Midbrain (tissue), 1 donor: ENCODE measurements at regions not wholly inside any gene's neighbourhood (a gene's known extent, or its start where the extent isn't known, plus 50 kb on each side); places are given as distances from the start of the nearest gene placed in this dataset.

ENCODE experiments used
- DNase-seq: peaks from one replicate; lab custom pipeline; 2025; lab: John Stamatoyannopoulos, UW

DNA sequence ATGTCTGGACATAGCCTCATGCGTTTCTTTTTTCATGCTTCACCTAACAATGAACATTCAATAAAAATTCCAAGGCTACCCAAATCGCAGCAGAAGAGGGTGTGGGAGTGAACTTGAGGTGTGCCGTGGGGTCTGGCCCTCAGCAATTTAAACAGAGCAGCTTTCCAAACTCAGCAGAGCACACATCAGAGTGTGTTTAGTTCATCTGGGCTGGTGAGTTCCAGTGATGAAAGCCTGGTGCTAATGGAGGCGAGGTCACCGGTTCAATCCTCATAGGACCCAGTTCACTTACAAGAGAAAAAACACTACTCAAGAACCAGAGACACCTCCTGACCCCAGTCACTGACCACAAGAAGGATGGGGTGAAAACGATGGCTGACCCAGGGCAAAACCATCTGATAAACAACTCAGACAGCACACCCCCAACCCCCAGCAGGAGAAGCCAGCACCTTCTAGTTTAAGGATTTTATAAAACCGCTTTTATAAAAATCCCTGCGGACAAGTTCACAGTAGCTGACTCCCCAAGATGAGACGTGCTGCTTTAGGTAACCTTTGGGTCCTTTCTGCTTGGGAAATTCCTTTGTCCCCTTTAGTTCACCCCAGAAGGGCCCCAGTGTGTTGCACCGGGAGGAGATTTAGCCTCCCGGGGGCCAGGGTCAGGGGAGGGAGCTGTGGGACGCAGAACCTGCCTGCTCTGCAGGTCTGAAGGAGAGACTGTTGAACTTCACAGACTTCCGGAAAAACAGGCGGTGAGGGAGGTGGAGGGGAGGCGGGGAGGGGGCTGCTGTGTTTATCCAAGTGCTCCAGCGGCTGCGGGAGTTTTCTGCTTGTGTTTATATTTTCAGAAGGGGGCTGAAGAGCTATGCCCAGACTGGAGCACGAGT, 152.7 kb upstream of the SOX11 start:
- no peak for DNase-seq

DNA sequence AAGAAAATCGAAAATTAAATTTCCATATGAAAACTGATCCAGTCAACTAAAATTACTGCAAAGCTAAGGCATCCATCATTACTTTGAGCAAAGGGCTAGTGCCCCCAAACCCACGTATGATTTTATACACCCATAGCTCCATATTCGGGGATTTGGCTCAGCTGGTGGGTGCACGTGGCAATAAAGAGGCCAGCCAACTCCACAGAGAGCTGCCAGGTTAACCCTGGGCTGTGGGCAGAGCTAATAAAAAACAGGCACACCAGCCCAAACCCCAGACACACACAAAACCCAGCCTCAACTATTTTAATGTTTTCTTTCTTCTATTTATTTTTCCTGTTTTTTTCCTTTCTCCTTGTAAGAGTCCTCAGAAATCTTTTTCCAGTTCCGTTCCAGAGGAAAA, 151.3 kb upstream of the SOX11 start:
- no peak for DNase-seq

GRCh38 chr2:5544205-5544786, 147.9 kb upstream of the SOX11 start:
- no peak for DNase-seq

GRCh38 chr2:5546181-5546580, 146.0 kb upstream of the SOX11 start:
- no peak for DNase-seq

DNA sequence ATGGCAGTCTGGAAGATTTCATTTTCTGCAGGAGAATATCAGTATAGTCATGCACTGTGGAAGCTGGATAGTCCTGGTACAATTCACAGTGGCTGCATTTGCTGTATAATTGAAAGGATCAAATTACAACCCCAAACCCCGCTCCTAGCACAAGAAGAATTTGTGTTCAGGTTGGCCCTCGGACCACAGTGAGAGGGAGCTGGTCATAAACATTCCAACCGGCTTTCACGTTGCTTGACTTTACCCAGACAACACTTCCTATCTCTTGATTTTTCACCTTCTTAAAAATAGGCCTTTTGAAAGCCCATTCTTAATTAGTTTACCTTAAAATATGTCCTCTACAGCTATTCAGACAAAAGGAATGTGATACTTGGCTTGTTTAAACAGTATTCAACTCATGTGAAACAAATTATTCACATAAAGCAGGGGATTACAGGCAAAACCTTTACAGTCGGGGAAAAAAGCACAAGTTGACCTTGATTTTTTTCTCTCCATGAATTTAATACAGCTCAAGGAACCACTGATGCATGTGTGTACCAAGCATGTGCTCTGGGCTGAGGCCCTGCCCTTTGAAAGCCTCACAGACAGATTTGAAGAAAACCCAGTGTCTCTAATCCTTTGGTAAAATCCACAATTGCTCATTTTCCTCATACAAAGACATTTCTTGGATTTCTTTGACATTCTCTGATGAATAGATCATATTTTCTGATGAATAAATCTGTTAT, 143.0 kb upstream of the SOX11 start:
- no peak for DNase-seq

DNA sequence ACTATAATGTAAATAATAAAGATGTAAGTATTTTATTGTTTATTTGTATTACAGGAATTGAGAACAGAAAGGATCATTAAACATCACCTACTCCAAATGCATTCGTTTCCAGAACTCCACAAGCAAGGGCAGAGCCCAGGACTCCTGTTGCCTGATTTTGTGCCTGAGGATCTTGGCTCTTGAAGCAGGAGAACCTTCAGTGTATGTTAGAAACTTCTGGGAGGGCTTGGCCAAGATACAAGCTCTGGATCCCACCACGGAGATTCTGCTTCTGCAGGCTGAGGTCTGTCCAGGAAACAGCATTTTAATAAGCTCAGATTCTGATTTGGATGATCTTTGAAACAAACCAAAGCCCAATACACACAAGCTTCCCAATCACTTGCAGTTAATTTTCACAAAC, 142.4 kb upstream of the SOX11 start:
- no peak for DNase-seq

DNA sequence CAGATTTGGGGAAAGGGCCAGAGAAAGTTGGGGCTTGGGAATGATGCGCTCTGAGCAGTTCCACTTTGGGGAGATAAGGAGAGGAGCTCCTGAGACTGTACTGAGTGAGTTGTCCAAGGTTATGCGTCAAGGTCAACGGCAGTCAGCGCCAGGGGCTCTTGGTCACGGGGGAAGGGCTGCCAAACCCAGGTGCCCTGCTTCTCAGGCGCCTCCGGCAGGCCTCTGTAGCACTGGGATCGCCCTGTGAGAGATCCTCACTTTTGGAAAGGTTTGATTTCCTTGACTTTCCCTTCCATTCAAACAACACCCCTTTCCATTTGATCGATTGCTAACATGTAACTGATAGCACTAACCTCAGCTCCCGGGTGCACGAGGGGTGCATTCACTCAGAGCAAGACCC, 136.5 kb upstream of the SOX11 start:
- DNase-seq = no peak

GRCh38 chr2:5561006-5561405, 131.2 kb upstream of the SOX11 start:
- DNase-seq = no peak

DNA sequence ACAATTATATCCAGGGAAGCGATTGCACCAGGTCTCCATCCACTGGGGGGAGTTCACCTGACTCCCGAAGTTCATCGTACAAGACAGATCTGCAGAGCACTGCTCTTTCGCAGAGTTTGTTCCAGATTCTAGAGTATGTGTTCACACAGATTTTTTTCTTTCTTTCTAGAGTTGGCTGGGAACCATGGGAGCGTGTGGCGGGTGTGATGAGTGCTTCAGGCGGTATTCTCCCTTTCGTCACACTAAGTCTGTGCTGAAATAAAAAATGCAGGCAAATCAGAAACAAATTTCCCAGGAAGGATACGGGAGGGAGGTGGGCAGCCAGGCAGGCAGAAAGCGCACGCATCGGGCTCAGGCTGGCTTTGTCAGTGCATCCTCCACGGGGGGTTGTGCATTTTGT, 129.8 kb upstream of the SOX11 start:
- DNase-seq = no peak

- DNase-seq = no peak
These were observed 129.3 kb upstream of the SOX11 start for GRCh38 chr2:5562865-5563264.

DNA sequence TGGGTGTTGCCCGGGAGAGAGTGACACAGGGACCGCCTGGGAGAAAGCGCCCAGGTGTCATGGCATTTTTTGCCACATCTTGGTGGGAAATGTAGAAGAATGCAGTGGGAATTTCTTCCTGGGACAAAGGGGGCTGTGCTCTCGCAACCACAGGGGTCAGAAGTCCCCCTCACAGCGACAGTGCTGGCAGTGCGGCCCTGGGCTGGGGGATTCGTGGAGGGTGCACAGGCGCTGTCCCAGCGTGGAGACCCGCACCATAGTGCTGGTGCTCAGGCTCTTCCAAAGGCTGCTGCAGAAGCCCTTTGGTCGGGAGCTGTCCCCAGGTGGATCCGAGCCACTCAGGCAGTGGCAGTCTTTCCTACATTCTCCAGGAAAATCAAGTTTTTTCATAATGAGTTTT, 128.8 kb upstream of the SOX11 start:
- no peak for DNase-seq

DNA sequence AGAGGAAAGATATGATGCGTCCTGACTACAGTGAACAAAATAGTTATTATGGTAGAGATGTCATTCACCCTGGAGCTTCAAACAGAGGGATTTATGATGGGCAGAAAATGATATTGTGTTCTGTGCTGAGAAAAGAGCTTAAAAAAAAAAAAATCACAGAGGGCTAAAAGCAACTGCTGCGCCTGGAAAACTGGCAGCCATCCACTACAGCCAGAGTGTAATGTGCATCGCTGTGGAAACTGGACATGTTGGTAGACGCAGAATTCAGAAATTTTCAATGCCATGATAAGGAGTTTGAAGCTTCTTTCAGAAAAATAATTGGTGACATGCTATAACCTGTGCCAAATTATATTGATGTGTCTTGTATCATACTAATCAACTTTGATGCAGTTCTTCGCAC, 122.9 kb upstream of the SOX11 start:
- DNase-seq = no peak

GRCh38 chr2:5576015-5576414, 116.2 kb upstream of the SOX11 start:
- no peak for DNase-seq

GRCh38 chr2:5587766-5588165, 104.4 kb upstream of the SOX11 start:
- DNase-seq = no peak

DNA sequence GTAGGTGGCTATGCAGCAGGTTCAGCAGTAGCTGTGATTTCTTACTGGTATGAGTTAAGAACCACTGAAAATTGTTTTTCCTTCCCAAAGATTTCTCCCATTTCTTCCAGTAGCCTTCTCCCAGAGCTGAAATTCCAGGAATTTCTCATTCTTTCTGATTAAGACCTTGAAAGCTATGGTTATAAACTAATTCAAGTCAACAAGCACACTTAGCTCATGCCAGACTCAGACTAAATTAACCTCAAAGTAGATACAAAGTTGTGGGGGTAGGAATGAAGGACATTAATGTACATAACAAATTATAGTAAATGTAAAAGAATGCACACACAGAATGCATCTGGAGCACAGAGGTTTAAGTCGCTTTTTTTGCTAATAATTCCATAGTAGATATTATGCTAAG, 103.6 kb upstream of the SOX11 start:
- DNase-seq = no peak

GRCh38 chr2:5589183-5589582, 103.0 kb upstream of the SOX11 start:
- DNase-seq = no peak

DNA sequence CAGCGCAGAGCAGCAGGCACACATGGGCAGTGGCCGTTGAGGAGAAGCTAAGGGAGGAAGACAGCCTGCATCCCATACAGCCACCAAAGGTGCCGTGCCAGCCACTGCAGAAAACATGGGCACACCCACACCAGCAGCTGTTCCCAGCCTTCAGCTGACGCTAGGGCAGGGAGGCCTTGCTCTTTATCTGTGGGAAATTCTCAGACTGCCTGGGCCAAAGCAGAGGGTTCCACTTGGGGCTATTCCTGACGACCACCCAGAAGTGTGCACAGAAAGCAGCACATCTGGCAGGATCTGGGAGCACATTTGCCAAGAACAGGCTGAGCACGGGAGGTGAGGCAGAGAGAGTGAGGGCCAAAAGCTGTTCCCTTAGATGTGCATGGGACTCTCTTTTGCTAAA, 101.3 kb upstream of the SOX11 start:
- no peak for DNase-seq

GRCh38 chr2:5592916-5593315, 99.3 kb upstream of the SOX11 start:
- DNase-seq = no peak

GRCh38 chr2:5594249-5594695, 97.9 kb upstream of the SOX11 start:
- DNase-seq = no peak

DNA sequence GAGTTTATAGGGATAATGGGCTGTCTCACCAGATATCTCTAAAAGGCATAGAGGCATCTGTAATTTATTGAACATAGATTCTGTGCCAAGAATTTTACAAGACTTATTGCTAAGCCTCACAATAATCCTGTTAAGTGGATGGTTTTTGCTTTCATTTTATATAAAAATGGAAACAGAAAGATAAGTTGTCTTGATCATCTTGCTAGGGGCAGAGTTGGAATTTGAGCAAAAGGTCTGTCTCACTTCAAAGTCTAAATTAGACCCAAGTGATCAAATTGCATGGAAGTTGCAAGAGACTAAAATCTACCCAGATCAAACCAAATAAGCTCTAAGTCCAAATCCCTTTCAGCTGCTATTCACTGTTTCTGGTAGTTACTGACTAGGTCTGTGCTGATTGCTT, 95.3 kb upstream of the SOX11 start:
- DNase-seq = no peak

- no peak for DNase-seq
These were observed 94.0 kb upstream of the SOX11 start for GRCh38 chr2:5598156-5598555.

DNA sequence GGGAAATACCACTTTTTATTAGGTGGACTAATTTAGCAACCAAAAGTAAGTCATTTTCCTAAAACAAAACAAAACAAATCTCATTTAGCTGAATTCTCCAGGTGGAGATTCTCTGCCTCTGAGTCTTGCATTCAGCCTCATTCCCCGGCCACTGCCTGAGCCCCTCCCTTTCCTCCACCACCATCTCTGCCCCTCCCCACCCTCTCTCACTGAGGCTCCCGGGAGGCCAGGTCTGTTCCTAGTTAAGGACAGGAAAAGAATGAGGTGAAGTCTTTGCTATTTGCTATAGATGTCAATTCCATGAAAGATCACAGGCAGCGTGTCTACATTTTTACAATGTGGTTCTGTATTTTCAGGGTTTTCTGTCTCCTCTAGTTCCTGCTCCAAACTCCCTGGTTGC, 83.0 kb upstream of the SOX11 start:
- no peak for DNase-seq

DNA sequence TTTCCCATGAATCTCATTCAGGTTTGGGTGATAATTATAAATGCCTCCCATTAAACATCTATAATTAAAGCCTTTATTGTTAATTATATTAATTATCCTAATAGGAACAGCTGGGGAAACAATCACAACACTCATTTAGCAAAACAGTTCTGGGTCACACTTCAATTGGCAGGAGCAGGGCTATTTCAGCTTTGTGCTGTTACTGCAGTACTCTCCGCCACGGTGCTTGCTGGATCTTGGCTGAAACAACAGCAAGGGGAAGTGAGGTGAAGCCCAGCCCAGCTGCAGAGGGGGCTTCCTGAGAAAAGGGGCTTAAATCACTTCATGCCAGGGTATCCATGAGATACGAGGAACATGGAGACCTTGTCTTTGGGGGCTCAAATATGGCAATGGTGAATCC, 79.5 kb upstream of the SOX11 start:
- DNase-seq = no peak
